B cell (primary cell): ENCODE measurements at regions not wholly inside any gene's neighbourhood (a gene's known extent, or its start where the extent isn't known, plus 50 kb on each side); places are given as distances from the start of the nearest gene placed in this dataset.

Source experiments
- ATAC-seq: fragments of 200-7000 bp; cut with Tn5 transposase; one replicate; pipeline ENCODE4 v1.10.0; 2021; ENCODE audit warnings: low read depth, mild to moderate bottlenecking, moderate number of reproducible peaks, moderate library complexity
- CTCF ChIA-PET: fragments of 350-600 bp; sonication (Branson Sonifier 250); formaldehyde crosslinking; loops from one replicate; lab custom pipeline; 2021; ENCODE audit warnings: antibody characterized with exemption, inconsistent platforms; lab: Charles Lee
- POLR2A ChIA-PET: fragments of 350-600 bp; sonication (Branson Sonifier 250); formaldehyde crosslinking; loops from one replicate; lab custom pipeline; 2021; ENCODE audit warnings: antibody characterized with exemption; lab: Charles Lee
- DNase-seq: peaks from one replicate; pipeline ENCODE4 v3.0.0; 2013
- H2AFZ ChIP-seq: 2 replicates; pipeline ENCODE4 v1.6.1; 2012; ENCODE audit warnings: mild to moderate bottlenecking, low read depth, low read length; ENCODE audit not compliant: insufficient read depth, poor library complexity, severe bottlenecking
- H3K27ac ChIP-seq, 2 donors: 1 replicate in 1 of 2; 2 replicates in 1 of 2; pipeline ENCODE4 v1.5.1; 2012 to 2013; ENCODE audit warnings: low read length in 2 of 2, mild to moderate bottlenecking in 2 of 2, moderate library complexity in 1 of 2
- H3K27me3 ChIP-seq, 4 experiments: fragments of 200-600 bp in 1 of 4; sonication (generic) in 1 of 4; replicated peaks in 1 of 4; 1 replicate in 2 of 4; 2 replicates in 2 of 4; pipeline versions ENCODE4 v1.6.1 to v1.7.0; 2013 to 2016; ENCODE audit warnings: low read length in 3 of 4, mild to moderate bottlenecking in 2 of 4, mixed read lengths in 1 of 4, moderate library complexity in 1 of 4; ENCODE audit not compliant: insufficient read depth in 4 of 4, control insufficient read depth in 3 of 4; ENCODE audit errors: control extremely low read depth in 1 of 4
- H3K36me3 ChIP-seq, 2 experiments: replicated peaks in 1 of 2; 1 replicate in 1 of 2; 2 replicates in 1 of 2; pipeline versions ENCODE4 v1.6.1 to v1.7.1; 2013; ENCODE audit warnings: low read length in 1 of 2; ENCODE audit not compliant: insufficient read depth in 2 of 2, control insufficient read depth in 1 of 2; ENCODE audit errors: control extremely low read depth in 1 of 2, extremely low read depth in 1 of 2
- H3K4me1 ChIP-seq, 2 donors: fragments of 200-600 bp in 1 of 2; sonication (generic) in 1 of 2; 1 replicate in 1 of 2; 2 replicates in 1 of 2; pipeline versions ENCODE4 v1.5.1 to v1.6.1; 2013 to 2017; ENCODE audit warnings: low read length in 2 of 2; ENCODE audit not compliant: control insufficient read depth in 2 of 2, insufficient read depth in 2 of 2
- H3K4me2 ChIP-seq: replicated peaks from 2 replicates; pipeline ENCODE3; 2012; ENCODE audit warnings: mild to moderate bottlenecking, low read depth, low read length; ENCODE audit not compliant: poor library complexity, severe bottlenecking
- H3K4me3 ChIP-seq, 5 experiments: fragments of 200-600 bp in 1 of 5; sonication (generic) in 1 of 5; 1 replicate in 3 of 5; 2 replicates in 2 of 5; pipeline versions ENCODE4 v1.5.1 to v1.7.0; 2011 to 2016; ENCODE audit warnings: low read length in 4 of 5, mild to moderate bottlenecking in 4 of 5, low read depth in 2 of 5, control low read depth in 1 of 5, moderate library complexity in 1 of 5; ENCODE audit not compliant: insufficient read depth in 1 of 5; ENCODE audit errors: control extremely low read depth in 1 of 5, extremely low read depth in 1 of 5
- H3K79me2 ChIP-seq: fragments of 200-600 bp; sonication (generic); one replicate; pipeline ENCODE4 v1.6.0; 2016; ENCODE audit warnings: low read length; ENCODE audit not compliant: control insufficient read depth, insufficient read depth
- H3K9ac ChIP-seq: fragments of 200-600 bp; sonication (generic); 2 replicates; pipeline ENCODE4 v1.6.1; 2017; ENCODE audit warnings: mild to moderate bottlenecking, low read length, moderate library complexity
- H3K9me3 ChIP-seq, 3 donors: one replicate each; pipeline versions ENCODE4 v1.6.1 to v1.7.1; 2013; ENCODE audit warnings: low read length in 2 of 3; ENCODE audit not compliant: control insufficient read depth in 2 of 3, insufficient read depth in 1 of 3; ENCODE audit errors: control extremely low read depth in 1 of 3
- H4K20me1 ChIP-seq: 2 replicates; pipeline ENCODE4 v1.6.0; 2012; ENCODE audit warnings: mild to moderate bottlenecking, low read length; ENCODE audit not compliant: insufficient read depth, control insufficient read depth, poor library complexity, severe bottlenecking
- H3K27ac Mint-ChIP-seq: one replicate; pipeline ENCODE4 v1.8.0; 2021; ENCODE audit warnings: mixed read lengths
- H3K27me3 Mint-ChIP-seq: one replicate; pipeline ENCODE4 v1.8.0; 2021; ENCODE audit warnings: mixed read lengths
- H3K4me1 Mint-ChIP-seq: one replicate; pipeline ENCODE4 v1.8.0; 2021; ENCODE audit warnings: mixed read lengths
- H3K4me3 Mint-ChIP-seq: one replicate; pipeline ENCODE4 v1.8.0; 2021; ENCODE audit warnings: mixed read lengths
- H3K9me3 Mint-ChIP-seq: one replicate; pipeline ENCODE4 v1.8.0; 2022; ENCODE audit warnings: mixed read lengths; ENCODE audit not compliant: insufficient read depth
- CTCF ChIP-seq: fragments of 200-600 bp; IDR thresholded peaks from one replicate; pipeline ENCODE4 v1.8.0; 2022; ENCODE audit warnings: antibody characterized with exemption, mild to moderate bottlenecking
- EZH2 ChIP-seq: IDR thresholded peaks from 2 replicates; pipeline ENCODE4 v1.6.1; 2012; ENCODE audit warnings: borderline replicate concordance, low read depth, mild to moderate bottlenecking, moderate library complexity, low read length; ENCODE audit not compliant: insufficient read depth, poor library complexity, severe bottlenecking
- WGBS: methylation state at CpG from one replicate; pipeline ENCODE4 v1.1.5; 2013; ENCODE audit warnings: missing lambda C conversion rate; ENCODE audit not compliant: insufficient coverage; 5-methylcytosine and 5-hydroxymethylcytosine counted together
- intact Hi-C: fragments of 100-400 bp; cut with micrococcal nuclease; formaldehyde crosslinking; loops from one replicate; pipeline ENCODE4 v1.10.0; 2022

DNA sequence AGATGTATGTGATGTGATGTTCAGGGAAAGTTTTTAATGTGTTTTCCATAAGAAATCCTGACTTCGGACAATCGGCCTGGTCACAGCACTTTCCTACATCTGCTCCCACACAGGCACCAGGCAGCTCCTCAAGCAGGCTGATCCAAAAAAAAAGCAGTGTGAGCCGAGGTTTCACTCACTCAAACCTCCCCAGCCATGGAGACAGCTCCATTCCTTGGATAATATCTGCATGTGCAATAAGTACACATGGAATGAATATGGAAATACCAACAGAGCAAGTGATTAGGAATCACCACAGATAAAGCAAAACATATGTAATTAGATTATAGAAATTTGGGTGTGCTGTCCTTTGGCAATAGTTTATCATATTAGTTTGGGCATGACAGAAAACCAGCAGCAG is 88.8 kb upstream of the API5 start:
- H3K27me3 Mint-ChIP-seq, result no peaks in the 10 kb centered on the region
- DNase-seq (no peak), ATAC-seq (no peak)
- POLR2A ChIA-PET, result no interaction called here
- Histone ChIP-seq H3K9me3 (no peaks in the 10 kb centered on the region), H3K4me1 (no peaks in the 10 kb centered on the region), H3K4me2 (no peak overlapping the region), H3K27me3 (no peaks in the 10 kb centered on the region), H2AFZ (no peak overlapping the region), H3K27ac (no peak overlapping the region), H4K20me1 (no peaks in the 10 kb centered on the region), H3K36me3 (no peaks in the 10 kb centered on the region), H3K79me2 (no peaks in the 10 kb centered on the region), H3K4me3 (no peak overlapping the region), H3K9ac (no peak overlapping the region)
- H3K9me3 Mint-ChIP-seq, result no peaks in the 10 kb centered on the region
- intact Hi-C loops, result no loop called here
- TF ChIP-seq EZH2 (no peak), CTCF (no peak)
- H3K4me1 Mint-ChIP-seq, result no peaks in the 10 kb centered on the region
- no peak overlapping the region for H3K4me3 Mint-ChIP-seq
- CTCF ChIA-PET, result no interaction called here
- WGBS, result no CpG with 5 or more reads among the region's 3 CpGs
- H3K27ac Mint-ChIP-seq, result no peak overlapping the region

DNA sequence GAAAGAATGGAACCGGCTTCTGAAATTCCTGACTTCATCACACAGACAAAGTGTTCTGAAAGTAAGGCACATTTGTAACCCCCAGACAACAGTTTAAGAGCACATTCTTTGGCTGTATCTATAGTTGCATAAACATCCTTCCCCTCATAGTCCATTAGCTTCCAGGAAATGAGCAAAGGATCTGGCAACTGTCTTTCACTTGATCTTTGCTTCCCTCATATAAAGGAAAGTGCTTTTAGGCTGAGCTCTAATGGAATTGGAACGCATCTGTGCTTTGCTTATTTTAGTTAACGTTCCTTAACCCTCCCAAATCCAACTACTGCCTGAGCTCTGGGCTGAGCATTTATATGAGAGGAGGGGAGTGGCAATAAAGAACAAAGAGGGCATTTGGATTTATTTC is 76.9 kb upstream of the API5 start:
- POLR2A ChIA-PET, result no interaction called here

More for the DNA sequence above, 76.9 kb upstream of the API5 start:
- 14% methylated on average over 1 of the region's 3 CpGs for WGBS
- Histone ChIP-seq H3K9me3 (no peaks in the 10 kb centered on the region), H3K36me3 (no peaks in the 10 kb centered on the region), H3K4me2 (no peak overlapping the region), H4K20me1 (no peaks in the 10 kb centered on the region), H3K27ac (no peak overlapping the region), H3K79me2 (no peaks in the 10 kb centered on the region), H3K4me1 (no peaks in the 10 kb centered on the region), H3K4me3 (no peak overlapping the region), H3K9ac (no peak overlapping the region), H2AFZ (no peak overlapping the region), H3K27me3 (no peaks in the 10 kb centered on the region)
- TF ChIP-seq CTCF (no peak), EZH2 (no peak)
- H3K27me3 Mint-ChIP-seq, result no peaks in the 10 kb centered on the region
- H3K4me3 Mint-ChIP-seq, result no peak overlapping the region
- no peak for DNase-seq
- H3K27ac Mint-ChIP-seq, result no peak overlapping the region
- no peaks in the 10 kb centered on the region for H3K4me1 Mint-ChIP-seq
- no peak for ATAC-seq
- H3K9me3 Mint-ChIP-seq, result peaks cover 2% of the 10 kb centered on the region
- intact Hi-C loops, result no loop called here
- CTCF ChIA-PET, result no interaction called here
